ENCODE measurements at regions not wholly inside any gene's neighbourhood (a gene's known extent, or its start where the extent isn't known, plus 50 kb on each side); places are given as distances from the start of the nearest gene placed in this dataset.

DNA sequence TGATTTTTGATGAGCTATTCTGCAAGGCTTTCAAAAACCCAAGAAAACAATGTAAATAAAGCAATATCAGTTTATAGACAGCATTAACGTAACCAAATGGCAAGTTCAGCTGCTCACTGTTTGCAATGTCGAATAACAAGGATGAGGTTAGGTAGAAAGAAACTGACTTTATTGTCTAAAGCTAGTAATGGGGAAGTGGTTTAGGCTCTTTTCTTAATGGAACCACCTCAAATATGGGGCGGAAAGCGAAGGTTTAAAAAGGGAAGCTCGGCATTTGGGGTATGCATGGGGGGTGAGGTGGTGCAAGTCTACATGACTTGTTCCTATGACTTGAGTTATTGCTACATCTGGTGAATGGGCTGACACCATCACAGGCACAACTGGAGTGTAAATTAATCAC, 1060.2 kb downstream of the NSUN3 start:
- Histone ChIP-seq H3K4me2 (ENCODE audit: low read length) (no peak overlapping the region), H3K4me1 (no peaks in the 10 kb centered on the region)
- no peak for TF ChIP-seq CTCF (IDR thresholded peaks at IDR 0.05)

DNA sequence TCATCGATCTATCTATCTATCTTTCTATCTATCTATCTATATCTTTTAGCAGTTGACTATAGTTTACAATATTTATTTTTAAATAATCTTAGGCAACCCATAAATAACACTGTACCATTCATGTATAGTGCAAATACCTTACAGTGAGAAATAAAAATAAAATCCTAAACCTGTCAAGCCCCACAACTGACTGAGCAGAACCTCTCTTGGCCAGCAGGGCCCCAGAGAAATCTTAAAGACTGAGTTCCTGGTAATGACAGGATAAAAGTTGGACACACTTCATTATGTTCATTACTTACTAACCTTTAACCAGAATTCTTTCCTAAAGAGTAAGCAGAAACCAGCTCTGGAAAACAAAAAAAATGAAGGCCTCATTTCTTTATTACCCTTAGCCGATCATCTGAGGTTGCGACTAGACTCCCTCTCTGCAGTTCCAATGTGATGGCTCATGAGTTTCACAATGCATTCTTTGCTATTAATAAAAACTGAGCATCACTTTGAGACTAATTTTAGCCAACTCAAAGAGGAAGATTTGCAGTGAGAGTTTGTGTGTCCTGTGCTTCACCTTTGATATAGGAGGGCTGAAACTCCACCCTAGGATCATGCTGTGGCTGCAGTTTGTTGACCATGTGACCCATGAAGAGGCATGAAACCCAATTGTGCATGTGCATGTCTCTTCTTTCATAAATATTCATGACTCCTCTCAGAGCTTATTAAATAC, 1072.0 kb downstream of the NSUN3 start:
- Histone ChIP-seq H3K4me3 (ENCODE audit: low read depth, low read length) (no peak overlapping the region), H3K4me1 (no peaks in the 10 kb centered on the region), H3K79me2 (no peaks in the 10 kb centered on the region), H3K27ac (no peak overlapping the region), H3K36me3 (ENCODE audit: control insufficient read depth, insufficient read depth, low read length) (no peaks in the 10 kb centered on the region), H3K9me3 (ENCODE audit: control insufficient read depth, low read length) (no peaks in the 10 kb centered on the region), H3K4me2 (ENCODE audit: low read length) (no peak overlapping the region), H3K27me3 (ENCODE audit: control insufficient read depth, insufficient read depth, low read length) (no peaks in the 10 kb centered on the region), H3K9ac (no peak overlapping the region), H2AFZ (no peak overlapping the region)
- TF ChIP-seq CTCF (IDR thresholded peaks at IDR 0.05) = no peak

More for the DNA sequence above, 1060.2 kb downstream of the NSUN3 start:
- Histone ChIP-seq H3K27ac (no peak overlapping the region), H3K9me3 (ENCODE audit: control insufficient read depth, low read length) (no peaks in the 10 kb centered on the region), H3K79me2 (no peaks in the 10 kb centered on the region), H3K36me3 (ENCODE audit: control insufficient read depth, insufficient read depth, low read length) (no peaks in the 10 kb centered on the region), H2AFZ (no peak overlapping the region), H3K4me3 (ENCODE audit: low read depth, low read length) (no peak overlapping the region), H3K27me3 (ENCODE audit: control insufficient read depth, insufficient read depth, low read length) (no peaks in the 10 kb centered on the region), H3K9ac (no peak overlapping the region)

DNA sequence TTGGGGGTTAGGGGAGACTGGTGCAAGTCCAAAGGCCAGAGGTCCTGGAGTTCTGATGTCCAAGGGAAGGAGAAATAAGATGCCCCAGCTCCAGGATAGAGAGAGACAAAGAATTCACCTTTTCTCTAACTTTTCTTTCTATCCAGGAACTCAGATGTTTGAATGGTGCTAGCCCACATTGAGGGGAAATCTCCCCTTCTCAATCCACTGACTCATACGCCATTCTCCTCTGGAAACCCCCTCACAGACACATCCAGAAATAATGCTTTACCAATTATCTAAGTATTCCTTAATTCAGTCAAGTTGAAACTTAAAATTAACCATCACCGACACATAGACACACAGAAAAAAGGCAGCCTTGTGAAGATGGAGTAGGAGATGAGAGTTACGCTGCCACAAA, 1085.2 kb downstream of the NSUN3 start:
- H3K4me3 ChIP-seq (ENCODE audit: low read depth, low read length) = no peak overlapping the region
- no peak overlapping the region for H3K9ac ChIP-seq
- no peaks in the 10 kb centered on the region for H3K27me3 ChIP-seq (ENCODE audit: control insufficient read depth, insufficient read depth, low read length)
- H2AFZ ChIP-seq = no peak overlapping the region
- no peaks in the 10 kb centered on the region for H3K9me3 ChIP-seq (ENCODE audit: control insufficient read depth, low read length)
- no peak for TF ChIP-seq CTCF (IDR thresholded peaks at IDR 0.05)
- H3K79me2 ChIP-seq = no peaks in the 10 kb centered on the region
- H3K4me2 ChIP-seq (ENCODE audit: low read length) = no peak overlapping the region
- no peaks in the 10 kb centered on the region for H3K36me3 ChIP-seq (ENCODE audit: control insufficient read depth, insufficient read depth, low read length)
- H3K27ac ChIP-seq = no peak overlapping the region
- H3K4me1 ChIP-seq = no peaks in the 10 kb centered on the region

- Histone ChIP-seq H3K4me2 (ENCODE audit: low read length) (no peak overlapping the region), H3K9ac (no peak overlapping the region), H3K27me3 (ENCODE audit: control insufficient read depth, insufficient read depth, low read length) (no peaks in the 10 kb centered on the region), H3K79me2 (no peaks in the 10 kb centered on the region), H3K36me3 (ENCODE audit: control insufficient read depth, insufficient read depth, low read length) (no peaks in the 10 kb centered on the region), H3K4me3 (ENCODE audit: low read depth, low read length) (no peak overlapping the region), H3K4me1 (no peaks in the 10 kb centered on the region), H2AFZ (no peak overlapping the region), H3K9me3 (ENCODE audit: control insufficient read depth, low read length) (no peaks in the 10 kb centered on the region), H3K27ac (no peak overlapping the region)
- no peak for TF ChIP-seq CTCF (IDR thresholded peaks at IDR 0.05)
Measured at GRCh38 chr3:95151590-95151989, 1088.7 kb downstream of the NSUN3 start.

GRCh38 chr3:95154766-95155165, 1091.9 kb downstream of the NSUN3 start:
- H3K9me3 ChIP-seq (ENCODE audit: control insufficient read depth, low read length) = no peaks in the 10 kb centered on the region
- no peak overlapping the region for H3K9ac ChIP-seq
- no peaks in the 10 kb centered on the region for H3K79me2 ChIP-seq
- H3K4me3 ChIP-seq (ENCODE audit: low read depth, low read length) = no peak overlapping the region
- no peak for TF ChIP-seq CTCF (IDR thresholded peaks at IDR 0.05)
- no peaks in the 10 kb centered on the region for H3K36me3 ChIP-seq (ENCODE audit: control insufficient read depth, insufficient read depth, low read length)
- H3K4me2 ChIP-seq (ENCODE audit: low read length) = no peak overlapping the region
- no peak overlapping the region for H3K27ac ChIP-seq
- H3K27me3 ChIP-seq (ENCODE audit: control insufficient read depth, insufficient read depth, low read length) = no peaks in the 10 kb centered on the region
- H2AFZ ChIP-seq = no peak overlapping the region
- H3K4me1 ChIP-seq = no peaks in the 10 kb centered on the region

All from parathyroid adenoma (tissue), 2 donors.